HG03139 (cell line): ENCODE measurements at regions not wholly inside any gene's neighbourhood (a gene's known extent, or its start where the extent isn't known, plus 50 kb on each side); places are given as distances from the start of the nearest gene placed in this dataset.
"Not testable (repeated sequence)": the region's sequence is repeated elsewhere in the genome, so short reads cannot be mapped to it uniquely, and the experiment has no call there.

ENCODE experiments used
- ATAC-seq: cut with Tn5 transposase; IDR thresholded peaks from one replicate; pipeline ENCODE4 v1.9.1; 2021; ENCODE audit not compliant: unreplicated experiment

GRCh38 chr2:219724628-219725027 lies 97.2 kb downstream of the SLC4A3 start:
- no peak for ATAC-seq

DNA sequence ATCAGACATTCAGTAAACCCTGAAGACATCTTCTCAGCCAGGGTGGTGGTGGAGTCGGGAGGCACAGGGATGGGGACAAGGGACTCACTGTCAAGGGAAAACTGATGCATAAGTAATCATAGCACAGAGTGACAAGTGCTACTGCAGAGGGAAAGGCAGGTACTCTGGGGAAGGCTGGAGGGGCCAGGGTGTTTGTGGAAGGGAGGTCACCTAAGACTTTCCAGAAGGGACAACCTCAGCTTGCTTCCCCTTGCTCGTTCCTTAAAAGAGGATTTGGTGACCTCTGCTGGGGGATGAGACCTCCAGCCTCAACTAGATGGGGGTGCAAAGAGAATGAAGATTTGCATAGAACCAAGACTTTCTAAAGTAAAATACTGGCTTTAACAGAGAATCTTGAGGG lies 99.5 kb downstream of the SLC4A3 start:
- ATAC-seq = no peak

- ATAC-seq = no peak
Measured at GRCh38 chr2:219727771-219728429, 100.5 kb downstream of the SLC4A3 start.

DNA sequence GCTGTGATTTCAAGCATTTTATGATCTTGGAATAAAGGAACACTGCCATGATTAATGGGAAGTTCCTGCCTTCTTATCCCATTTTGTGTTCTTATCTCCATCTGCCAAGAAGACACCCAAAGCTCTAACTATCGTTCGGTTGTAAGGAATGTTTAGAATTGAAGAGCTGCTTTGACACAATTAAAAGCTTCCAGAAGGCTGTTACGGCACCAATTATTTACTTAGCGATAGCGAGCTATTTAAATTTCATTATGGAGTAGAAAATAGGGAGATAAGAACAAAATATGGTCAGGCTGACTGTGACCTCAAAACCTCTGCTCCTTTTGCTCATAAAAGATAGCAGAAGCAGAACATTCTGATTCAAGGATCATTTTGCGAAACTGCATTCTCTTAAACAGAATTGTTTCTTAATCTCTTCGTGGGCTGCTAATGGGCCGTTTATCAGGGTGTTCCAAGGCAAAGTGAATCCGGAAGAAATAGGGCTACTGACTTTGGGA lies 101.6 kb downstream of the SLC4A3 start:
- no peak for ATAC-seq

DNA sequence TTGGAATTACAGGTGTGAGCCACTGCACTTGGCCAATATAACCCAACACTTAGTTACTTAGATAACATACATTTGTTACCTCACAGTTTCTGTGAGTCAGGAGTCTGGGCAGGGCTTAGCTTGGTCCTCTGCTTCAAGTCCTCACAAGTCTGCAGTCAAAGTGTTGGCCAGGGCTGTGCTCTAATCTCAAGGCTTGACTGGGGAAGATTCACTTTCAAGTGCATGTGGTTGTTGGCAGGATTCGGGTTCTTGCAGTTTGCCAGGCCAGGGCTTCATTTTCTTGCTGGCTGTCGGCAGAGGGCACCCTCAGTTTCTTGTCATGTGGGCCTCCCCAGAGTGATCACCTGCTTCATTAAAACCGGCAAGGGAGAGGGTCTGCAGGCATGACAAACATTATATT lies 103.7 kb downstream of the SLC4A3 start:
- ATAC-seq = no peak

DNA sequence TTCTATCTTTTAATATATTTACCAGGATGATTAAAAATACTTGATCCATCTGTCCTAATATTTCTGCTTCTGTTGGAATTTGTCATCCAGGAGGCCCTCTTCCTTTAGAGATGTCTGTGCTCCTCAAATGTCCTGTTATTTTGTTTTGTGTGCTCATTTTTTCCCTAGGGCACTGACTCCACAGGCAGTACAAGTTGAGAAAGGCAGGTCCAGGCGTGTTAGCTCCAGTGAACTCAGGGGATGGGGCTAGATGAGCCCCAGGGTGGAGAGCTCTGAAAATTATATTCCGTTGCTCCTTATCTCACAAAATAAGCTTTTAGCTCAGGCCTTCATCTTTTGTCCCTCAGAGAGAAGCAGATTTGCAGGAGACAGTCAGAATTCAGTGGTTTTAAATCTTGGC lies 105.7 kb downstream of the SLC4A3 start:
- ATAC-seq = no peak

GRCh38 chr2:219733746-219734145 lies 106.3 kb downstream of the SLC4A3 start:
- no peak for ATAC-seq

DNA sequence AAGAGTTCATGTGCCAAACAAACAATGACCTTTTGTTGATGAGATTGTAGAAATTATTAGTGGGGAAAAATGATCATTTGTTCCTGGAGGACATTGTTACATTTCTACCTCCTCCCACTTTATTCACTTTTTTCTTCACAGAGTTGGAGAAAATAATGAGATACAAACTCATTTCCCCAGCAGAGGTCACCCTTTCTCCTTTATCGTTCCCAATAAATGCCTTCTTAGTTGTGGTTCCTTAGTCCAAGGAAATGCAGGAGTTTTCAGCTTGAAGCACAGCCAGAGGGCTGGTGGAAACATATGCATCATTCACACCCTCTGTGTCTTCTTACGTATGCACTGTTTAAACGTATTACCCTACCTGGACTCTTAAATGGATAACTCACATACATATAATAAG lies 108.8 kb downstream of the SLC4A3 start:
- ATAC-seq = no peak

- no peak for ATAC-seq
Measured at GRCh38 chr2:219737270-219737691, 109.9 kb downstream of the SLC4A3 start.

DNA sequence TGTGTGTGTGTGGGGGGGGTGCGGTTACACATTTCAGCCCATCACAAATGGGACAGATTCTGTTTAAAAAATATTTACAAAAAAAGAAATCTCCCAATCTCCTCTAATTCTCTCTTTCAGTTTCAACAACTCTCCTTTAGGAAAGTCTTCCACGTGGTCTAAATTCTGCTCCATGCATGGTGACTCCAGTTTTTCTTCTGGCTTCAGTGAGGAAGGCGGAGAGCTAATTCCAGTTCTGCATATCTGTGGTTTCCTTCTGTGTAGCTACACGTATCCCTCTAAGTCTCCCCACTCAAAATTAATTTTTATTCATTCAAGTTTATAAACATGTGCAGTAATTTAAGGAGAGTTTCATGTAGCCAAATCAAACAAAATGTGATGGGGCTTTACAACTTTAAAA lies 111.6 kb downstream of the SLC4A3 start:
- no peak for ATAC-seq

- ATAC-seq = no peak
Measured at GRCh38 chr2:219739866-219740440, 112.5 kb downstream of the SLC4A3 start.

GRCh38 chr2:219743548-219743947 lies 116.1 kb downstream of the SLC4A3 start:
- no peak for ATAC-seq

GRCh38 chr2:219744066-219744465 lies 116.6 kb downstream of the SLC4A3 start:
- no peak for ATAC-seq

GRCh38 chr2:219744600-219744999 lies 117.2 kb downstream of the SLC4A3 start:
- no peak for ATAC-seq

GRCh38 chr2:219747637-219748036 lies 120.2 kb downstream of the SLC4A3 start:
- no peak for ATAC-seq

GRCh38 chr2:219748671-219749570 lies 121.5 kb downstream of the SLC4A3 start:
- ATAC-seq = no peak

DNA sequence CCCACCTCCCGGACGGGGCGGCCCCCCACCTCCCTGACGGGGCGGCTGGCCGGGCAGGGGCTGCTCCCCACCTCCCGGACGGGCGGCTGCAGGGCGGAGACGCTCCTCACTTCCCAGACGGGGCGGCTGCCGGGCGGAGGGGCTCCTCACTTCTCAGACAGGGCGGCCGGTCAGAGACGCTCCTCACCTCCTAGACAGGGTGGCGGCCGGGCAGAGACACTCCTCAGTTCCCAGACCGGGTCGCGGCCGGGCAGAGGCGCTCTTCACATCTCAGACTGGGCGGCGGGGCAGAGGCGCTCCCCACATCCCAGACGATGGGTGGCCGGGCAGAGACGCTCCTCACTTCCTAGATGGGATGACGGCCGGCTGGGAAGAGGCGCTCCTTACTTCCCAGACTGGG lies 123.7 kb downstream of the SLC4A3 start:
- ATAC-seq = not testable (repeated sequence)

- no peak for ATAC-seq
Measured at GRCh38 chr2:219752726-219753125, 125.3 kb downstream of the SLC4A3 start.

DNA sequence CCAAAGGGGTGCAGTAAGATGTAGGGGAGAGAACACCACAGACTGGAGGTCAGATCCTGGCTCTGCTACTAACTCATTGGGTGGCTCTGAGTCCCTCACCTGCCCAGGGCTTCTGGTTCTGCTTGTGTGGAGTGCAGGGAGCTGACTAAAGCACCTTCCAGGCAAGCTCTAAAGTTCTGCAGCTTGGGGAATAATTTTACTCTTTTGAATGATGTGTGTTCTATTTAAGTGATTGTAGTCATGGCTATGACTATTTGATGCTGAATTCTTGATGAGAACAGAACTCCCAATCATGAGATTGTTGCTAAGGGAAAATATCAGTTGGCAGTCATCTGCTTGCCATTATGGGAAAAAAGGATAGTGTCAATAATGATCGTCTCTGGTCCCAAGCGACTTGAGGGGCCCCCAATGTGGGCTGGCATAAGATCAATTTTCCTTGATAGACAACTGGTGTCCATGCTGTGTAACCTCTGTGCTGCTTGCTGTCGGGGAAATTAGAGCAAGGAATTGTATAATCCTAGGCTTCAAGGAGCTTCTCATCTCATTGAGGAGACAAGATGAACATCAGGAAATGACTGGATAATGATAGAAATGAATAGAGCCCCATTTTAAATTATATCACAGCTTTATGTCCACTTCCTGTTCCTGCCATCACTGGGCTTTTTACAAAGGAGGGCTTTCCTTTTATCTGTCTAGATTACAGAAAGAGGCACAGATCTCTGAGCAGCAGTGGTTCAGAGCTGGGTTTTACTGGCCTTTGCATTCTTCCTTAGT lies 131.7 kb downstream of the SLC4A3 start:
- no peak for ATAC-seq

GRCh38 chr2:219759801-219760200 lies 132.4 kb downstream of the SLC4A3 start:
- no peak for ATAC-seq
